SH-SY5Y (cell line): ENCODE measurements at regions not wholly inside any gene's neighbourhood (a gene's known extent, or its start where the extent isn't known, plus 50 kb on each side); places are given as distances from the start of the nearest gene placed in this dataset.

Experiments used
- GATA2 ChIP-seq: IDR thresholded peaks from 2 replicates; pipeline ENCODE4 v1.6.1; 2011; ENCODE audit warnings: mild to moderate bottlenecking, low read depth, low read length
- GATA3 ChIP-seq: IDR thresholded peaks from 2 replicates; pipeline ENCODE4 v1.6.1; 2011; ENCODE audit warnings: low read depth, mild to moderate bottlenecking, low read length, moderate library complexity

DNA sequence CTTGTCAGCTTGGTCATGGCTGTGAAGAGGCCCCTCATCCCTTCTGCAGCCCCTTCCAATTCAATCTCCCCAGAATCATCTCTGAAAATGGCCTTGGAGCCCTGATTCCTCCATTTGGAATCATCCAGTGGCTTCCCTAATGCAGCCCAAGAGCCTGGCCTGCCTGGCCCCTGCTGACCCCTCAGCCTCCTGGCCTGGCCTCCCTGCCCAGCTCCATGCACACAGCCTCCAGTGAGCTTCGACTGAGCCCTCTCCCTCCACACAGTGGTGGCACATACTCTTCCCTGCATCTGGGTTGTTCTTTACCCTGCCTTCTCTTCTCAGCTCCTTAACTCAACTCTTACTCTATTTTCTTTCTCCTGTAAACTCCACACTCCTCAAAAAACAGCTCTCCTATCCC lies 120.9 kb downstream of the ANKRD60 start:
- TF ChIP-seq GATA3 = no peak
- no peak for TF ChIP-seq GATA2

DNA sequence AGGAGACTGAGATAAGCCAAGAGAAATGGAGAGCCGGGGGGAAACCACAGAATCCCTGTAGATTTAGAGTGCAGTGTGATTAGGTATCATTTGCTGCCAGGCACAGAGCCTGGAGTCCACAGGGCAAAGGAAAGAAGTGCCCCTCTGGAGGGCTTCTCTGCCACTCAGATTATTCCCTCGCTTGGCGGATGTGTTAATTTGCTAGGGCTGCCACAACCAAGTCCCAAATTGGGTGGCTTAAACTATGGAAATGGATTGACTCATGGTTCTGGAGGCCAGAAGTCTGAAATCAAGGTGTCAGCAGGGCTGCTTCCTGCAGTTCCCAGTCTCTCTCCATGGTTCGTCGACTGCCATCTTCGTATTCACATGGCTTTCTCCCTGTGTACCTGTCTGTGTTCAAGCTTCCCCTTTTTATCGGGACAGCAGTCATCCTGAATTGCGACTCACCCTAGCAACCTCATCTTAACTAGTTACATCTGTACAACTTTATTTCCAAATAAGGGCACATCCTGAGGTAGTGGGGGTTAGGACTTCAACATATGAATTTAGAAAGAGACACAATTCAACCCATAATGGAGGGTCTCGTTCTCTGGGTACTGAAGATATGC lies 122.2 kb downstream of the ANKRD60 start:
- TF ChIP-seq GATA2 = no peak
- no peak for TF ChIP-seq GATA3

DNA sequence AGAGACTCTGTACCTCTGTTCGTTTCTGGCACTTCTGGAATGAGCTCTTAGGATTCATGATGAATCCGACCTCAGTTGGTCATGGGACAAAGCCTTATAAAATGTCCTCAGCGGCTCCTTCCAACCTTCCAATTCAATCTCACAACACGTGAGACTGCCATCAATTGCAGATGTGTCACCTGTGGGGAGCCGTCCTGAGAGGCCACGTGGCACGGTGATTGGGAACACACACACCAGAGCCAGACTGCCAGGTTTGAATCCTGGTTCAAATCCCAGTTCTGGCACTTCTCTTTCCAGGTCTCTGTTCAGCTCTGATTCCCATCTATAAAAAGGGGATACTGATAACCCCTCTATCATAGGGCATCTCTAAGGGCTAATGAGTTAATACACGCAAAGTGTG lies 124.5 kb downstream of the ANKRD60 start:
- TF ChIP-seq GATA2 (no peak), GATA3 (no peak)

DNA sequence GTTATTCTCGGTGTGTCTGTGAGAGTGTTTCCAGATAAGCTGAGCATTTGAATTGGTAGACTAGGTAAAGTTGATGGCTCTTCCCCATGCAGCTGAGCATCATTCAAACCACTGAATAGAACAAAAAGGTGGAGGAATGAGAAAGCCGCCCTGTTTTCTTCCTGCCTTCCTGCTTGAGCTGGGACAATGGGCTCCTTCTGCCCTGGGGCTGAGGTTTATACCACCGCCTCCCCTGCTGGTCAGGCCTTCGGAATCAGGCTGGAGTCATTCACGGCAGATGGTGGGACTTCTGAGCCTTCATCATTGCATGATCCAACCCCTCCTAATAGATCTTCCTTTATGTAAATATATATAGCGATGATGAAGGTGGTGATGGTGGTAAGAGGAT lies 124.9 kb downstream of the ANKRD60 start:
- TF ChIP-seq GATA2 = no peak
- TF ChIP-seq GATA3 = no peak

DNA sequence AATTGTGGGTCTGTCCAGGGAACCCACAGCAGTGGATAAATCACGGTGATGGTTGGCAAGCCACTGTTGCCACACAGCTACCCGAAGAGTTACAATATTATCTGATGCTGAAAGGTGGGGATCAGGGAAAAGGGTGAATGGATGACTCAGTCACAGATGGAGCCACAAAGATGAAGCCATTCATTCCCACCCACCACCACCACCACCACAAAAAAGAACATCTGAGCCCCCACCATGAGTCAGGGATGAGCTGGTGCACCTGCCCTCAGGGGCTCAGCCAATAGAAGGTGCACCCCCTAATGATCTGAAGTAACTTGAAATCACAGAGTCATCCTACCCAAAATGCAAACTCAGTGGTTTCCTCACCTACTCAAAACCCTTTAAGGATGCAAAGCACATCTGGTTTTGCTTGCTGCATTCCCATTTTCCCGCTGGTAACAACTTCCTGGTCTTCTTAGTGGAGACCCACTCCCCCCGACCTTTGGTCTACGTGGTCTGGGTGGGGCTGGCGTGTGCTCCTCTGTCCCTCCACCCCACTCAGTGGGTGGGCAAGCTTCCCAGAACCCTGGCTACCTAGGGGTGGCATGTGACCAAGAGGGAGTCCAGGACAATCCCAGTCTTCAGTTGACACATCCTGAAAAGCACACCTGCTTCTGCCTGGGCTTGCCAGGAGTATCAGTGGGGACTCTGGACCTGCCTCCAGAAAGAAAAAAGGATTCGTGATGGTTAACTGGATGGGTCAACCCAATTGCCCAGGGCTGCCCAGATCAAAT lies 125.5 kb downstream of the ANKRD60 start:
- TF ChIP-seq GATA2 (no peak), GATA3 (no peak)

DNA sequence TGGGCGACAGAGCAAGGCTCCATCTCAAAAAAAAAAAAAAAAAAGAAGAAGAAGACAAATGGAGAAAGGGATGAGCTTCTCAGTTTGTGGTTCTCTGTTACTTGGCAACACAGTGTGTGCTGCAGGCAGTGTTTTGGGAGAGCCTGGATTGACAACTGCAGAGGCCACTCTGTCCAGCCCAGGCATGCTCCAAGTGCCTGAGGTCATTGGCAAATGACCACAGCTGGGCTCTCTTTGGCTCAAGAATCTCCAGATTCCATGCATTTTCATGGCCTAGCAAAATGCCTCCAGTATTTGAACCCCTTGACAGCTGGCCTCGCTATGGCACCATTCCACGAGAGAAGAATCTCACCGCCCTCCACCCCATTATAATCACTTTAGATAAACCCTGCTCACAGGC lies 126.2 kb downstream of the ANKRD60 start:
- no peak for TF ChIP-seq GATA3
- TF ChIP-seq GATA2 = no peak

DNA sequence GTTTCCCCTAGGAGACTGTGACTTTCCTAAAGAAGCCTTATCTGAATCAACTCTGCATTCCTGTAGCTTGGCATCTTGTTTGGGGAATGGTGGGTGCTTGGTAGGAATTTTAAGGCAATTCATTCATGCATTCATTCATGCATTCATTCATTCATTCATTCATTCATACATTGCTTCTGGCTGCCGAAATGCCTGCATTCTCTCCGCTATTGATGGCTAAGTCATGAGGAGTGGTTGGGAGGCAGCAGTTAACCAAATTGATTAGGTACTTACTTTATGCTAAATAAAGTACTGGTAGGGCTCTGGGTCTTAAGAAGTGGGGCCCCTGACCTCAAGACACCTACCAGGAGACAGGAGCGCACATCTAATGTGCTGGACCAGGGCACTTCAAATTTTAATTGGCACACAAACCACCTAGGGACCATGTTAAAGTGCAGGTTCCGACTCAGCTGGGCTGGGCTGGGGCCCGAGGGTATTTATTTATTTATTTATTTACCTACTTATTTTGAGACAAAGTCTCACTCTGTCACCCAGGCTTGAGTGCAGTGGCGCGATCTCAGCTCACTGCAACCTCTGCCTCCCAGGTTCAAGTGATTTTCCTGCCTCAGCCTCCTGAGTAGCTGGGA lies 127.6 kb downstream of the ANKRD60 start:
- TF ChIP-seq GATA2 (no peak), GATA3 (no peak)

DNA sequence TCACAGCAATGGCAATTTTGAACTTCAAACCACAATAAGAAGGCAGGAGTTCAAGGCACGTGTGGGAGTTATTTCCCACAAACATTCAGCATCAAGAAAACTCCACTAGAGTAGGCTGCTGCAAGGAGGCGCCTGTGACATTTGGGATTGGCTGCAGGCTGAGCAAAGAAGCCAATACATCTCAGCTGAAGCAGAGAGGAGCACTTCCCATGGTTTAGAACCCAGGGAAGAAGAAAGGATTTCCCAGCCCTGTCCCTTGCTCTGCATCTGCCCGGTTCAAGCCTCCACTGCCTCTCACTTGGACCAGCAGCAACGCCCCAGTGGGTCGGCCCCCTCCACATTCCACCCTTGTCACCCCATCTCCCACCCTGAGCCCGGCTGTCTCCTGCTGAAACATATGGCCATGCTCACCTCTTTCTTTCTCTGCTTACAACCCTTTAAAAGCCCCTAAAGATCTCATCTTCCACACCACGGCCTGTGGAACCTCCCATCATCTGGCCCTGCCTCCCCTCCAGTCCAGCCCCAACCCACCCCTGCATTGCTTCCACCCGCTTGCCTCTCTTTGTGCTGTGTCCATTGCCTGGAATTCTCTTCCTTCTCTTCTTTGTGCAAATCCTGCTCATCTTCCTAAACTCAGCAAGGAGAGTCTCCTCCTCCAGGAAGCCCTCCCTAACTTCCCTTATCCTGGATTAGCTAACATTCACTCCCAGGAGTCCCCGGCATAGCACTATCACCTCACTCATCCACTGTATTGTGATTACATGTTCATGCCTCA lies 128.3 kb downstream of the ANKRD60 start:
- TF ChIP-seq GATA3 = no peak
- no peak for TF ChIP-seq GATA2

DNA sequence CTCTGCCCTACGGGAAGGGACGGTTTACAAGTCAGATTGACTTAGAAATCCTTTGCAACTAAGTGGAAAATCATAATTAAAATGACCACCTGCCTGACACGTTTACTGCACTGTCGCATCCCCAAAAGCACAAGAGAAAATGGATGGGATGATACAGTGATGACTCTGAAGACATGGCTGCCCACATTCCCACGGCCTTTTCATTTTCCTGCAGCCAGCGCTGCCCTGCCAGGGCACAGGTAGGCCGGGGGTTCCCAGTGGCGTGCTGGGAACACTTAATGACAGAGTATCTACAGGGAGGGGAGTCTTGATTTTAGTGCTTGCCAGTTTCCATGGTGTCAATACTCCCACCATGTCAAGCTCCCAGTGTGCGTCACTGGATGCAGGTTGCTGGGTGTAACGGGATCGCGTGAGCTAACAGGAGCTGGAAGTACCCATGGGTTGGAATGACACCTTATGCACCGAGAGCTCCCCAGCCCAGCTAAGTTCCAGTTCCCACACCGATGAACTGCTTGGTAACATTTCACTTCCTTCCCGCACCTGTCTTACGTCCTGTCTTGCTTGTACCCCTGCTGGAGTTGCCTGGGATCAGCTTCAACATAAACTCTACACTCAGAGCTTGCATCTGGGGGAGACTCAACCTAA lies 129.0 kb downstream of the ANKRD60 start:
- TF ChIP-seq GATA2 = no peak
- no peak for TF ChIP-seq GATA3

DNA sequence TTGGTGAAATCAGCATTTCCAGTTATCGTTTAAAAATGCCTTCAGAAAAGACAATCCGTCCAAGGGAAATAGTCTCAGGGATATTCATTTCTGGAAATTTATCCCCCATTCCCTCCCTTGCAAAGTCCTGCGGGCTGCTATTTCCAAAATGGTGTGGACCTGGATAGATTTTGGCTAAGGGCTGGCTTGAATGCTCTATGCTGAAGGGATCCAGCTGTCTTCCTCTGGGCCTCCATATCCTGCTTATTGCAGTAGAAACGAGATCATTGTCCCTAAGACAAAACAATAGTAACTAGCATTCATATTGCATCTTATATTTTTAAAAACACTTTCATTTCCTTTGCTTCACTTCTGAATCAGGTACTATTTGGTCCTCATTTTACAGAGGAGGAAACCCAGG lies 129.9 kb downstream of the ANKRD60 start:
- no peak for TF ChIP-seq GATA3
- no peak for TF ChIP-seq GATA2

DNA sequence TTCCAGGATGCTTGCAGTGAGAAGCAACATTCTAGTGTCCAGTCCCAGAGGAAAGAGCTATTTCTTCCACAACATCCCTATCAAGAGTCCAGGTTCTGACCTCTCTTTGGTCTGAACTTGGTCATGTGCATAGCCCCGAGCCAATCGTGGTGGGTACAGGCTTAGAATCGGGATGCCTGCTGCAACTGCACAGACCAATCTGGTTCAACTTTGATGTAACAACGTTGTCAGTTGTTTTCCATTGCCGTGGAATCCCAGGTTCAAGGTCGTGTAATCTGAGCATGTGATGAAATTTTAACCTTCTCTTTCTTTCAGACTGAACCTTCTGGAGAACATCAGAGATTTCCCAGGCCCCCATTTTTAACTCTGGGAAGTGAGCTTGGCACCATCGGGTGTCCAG lies 130.5 kb downstream of the ANKRD60 start:
- no peak for TF ChIP-seq GATA3
- TF ChIP-seq GATA2 = no peak

DNA sequence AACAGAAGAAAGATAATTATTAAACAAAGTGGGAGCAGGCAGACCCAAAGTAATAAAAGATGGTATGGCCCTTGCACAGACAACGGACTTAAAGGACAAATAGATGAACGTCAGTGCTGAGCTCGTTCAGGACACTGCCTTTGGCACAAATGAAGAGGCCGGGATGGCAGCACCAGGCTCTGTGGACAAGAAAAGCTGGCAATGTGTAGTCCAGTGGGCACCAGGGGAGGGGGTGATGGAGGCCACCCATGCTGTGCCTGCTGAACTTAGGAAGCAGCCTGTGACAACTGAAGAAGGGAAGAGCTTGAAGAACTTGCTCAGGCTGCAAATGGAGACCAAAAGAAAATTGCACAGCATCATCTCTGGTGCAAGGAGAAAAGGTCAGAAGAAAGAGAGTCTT lies 131.0 kb downstream of the ANKRD60 start:
- TF ChIP-seq GATA2 = no peak

DNA sequence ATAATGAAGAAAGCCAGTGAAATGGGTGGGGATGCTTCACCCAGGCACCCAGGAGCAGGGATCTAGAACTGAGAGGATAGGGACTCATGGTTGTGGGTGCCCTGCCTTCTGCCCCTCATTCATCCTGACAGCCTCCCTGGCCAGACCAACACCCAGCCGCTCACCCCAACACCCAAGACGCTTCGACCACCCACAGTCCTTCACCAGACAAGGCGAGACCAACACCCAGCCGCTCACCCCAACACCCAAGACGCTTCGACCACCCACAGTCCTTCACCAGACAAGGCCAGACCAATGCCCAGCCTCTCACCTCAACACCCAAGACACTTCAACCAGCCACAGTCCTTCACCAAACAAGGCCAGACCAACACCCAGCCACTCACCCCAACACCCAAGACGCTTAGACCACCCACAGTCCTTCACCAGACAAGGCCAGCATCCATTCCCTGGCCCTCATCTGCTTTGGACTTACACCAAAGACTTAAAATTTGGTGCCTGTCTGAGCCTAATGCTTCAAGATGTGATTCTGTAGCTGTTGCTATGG lies 131.5 kb downstream of the ANKRD60 start:
- no peak for TF ChIP-seq GATA3
- TF ChIP-seq GATA2 = no peak

DNA sequence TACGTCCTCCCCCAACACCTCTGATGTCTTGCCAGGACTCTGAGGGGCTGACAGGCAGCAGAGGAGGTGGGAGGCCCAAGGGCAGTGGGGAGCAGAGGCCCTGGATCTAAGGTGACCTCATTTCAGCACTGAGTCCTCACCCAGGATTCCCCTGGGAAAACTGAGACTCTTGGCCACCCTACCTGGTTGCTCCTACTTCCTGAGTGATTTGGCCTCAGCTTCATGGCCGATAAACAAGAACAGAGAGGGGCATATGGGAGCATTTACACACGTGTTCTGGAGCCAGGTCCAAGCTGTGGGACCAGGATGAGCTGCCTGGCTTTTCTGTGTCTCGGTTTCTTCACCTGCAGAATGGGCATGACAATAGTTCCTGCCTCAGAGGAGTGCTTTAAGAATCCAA lies 133.8 kb downstream of the ANKRD60 start:
- TF ChIP-seq GATA3 = no peak
- TF ChIP-seq GATA2 = no peak

DNA sequence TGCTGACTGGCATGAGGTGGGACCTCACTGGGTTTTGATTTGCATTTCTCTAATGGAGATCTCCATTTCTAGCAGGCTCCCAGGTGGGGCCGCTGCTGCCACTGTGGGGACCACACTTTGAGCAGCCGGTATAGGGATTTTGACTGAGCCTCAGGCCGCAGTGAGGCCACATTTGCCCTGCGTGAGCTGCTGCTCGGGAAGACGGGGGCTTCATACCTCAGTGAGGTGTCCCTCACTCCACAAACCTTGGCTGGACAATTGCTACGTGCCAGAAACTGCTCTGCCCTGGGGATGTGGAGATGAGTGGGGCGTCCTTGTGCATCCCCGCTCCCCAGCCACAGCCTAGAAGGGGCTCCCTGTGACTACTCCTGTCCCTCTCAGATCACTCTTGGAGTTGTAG lies 134.3 kb downstream of the ANKRD60 start:
- TF ChIP-seq GATA2 (no peak), GATA3 (no peak)
